K562 (cell line): ENCODE measurements at regions not wholly inside any gene's neighbourhood (a gene's known extent, or its start where the extent isn't known, plus 50 kb on each side); places are given as distances from the start of the nearest gene placed in this dataset.

ENCODE experiments used
- ATAC-seq: fragments of 200-7000 bp; cut with Tn5 transposase; 3 replicates; pipeline ENCODE4 v1.9.1; 2020; ENCODE audit warnings: moderate library complexity
- BruUV-seq: library from RNA; stranded (reverse); fragments of 400-500 nt; replicated peaks from 2 replicates; lab custom pipeline; 2021; lab: Mats Ljungman, UMichigan
- CTCF ChIA-PET: fragments of 300-600 bp; formaldehyde crosslinking; extraction: SDS; loops from one replicate; lab custom pipeline; 2021; ENCODE audit warnings: low intra/inter-chr PET ratio; lab: Yijun Ruan, JAX
- POLR2A ChIA-PET: fragments of 300-600, 350-650 bp; sonication (Branson Sonifier 250); formaldehyde crosslinking; extraction: SDS; loops from one replicate; lab custom pipeline; 2021; ENCODE audit warnings: antibody characterized with exemption, inconsistent platforms; lab: Yijun Ruan, JAX
- DNase-seq, 4 experiments: peaks; one replicate each; pipeline versions ENCODE4 v3.0.0 to v3.0.0-alpha.2; 2011 to 2018; ENCODE audit warnings: low spot score in 3 of 4, mixed read lengths in 3 of 4; ENCODE audit errors: extremely low read depth in 1 of 4
- FAIRE-seq: peaks from 2 replicates; lab custom pipeline; 2011; peaks lifted over from hg19 to GRCh38; lab: Jason Lieb, UNC
- H2AFZ ChIP-seq: 2 replicates; pipeline ENCODE4 v1.6.0; 2011; ENCODE audit warnings: low read depth, low read length, control low read depth, inconsistent platforms
- H3K27ac ChIP-seq: fragments of 200-600 bp; 3 replicates; pipeline ENCODE4 v1.8.0; 2011; ENCODE audit warnings: low read depth, mild to moderate bottlenecking, control low read depth, inconsistent platforms, low read length, moderate library complexity, mixed read lengths; ENCODE audit errors: extremely low read depth
- H3K27me3 ChIP-seq, 2 experiments: fragments of 300-600 bp in 1 of 2; 2 replicates in 1 of 2; 3 replicates in 1 of 2; pipeline versions ENCODE4 v1.6.0 to v1.8.0; 2011; ENCODE audit warnings: inconsistent platforms in 2 of 2, low read length in 2 of 2, mild to moderate bottlenecking in 1 of 2, mixed read lengths in 1 of 2, moderate library complexity in 1 of 2; ENCODE audit not compliant: control insufficient read depth in 2 of 2, insufficient read depth in 2 of 2
- H3K36me3 ChIP-seq: fragments of 300-600 bp; 3 replicates; pipeline ENCODE4 v1.8.0; 2011; ENCODE audit warnings: mild to moderate bottlenecking, low read length, inconsistent platforms; ENCODE audit not compliant: control insufficient read depth, insufficient read depth
- H3K4me1 ChIP-seq, 2 experiments: fragments of 200-600 bp in 1 of 2; replicated peaks in 1 of 2; 2 replicates in 1 of 2; 3 replicates in 1 of 2; pipeline versions ENCODE4 v1.5.1 to v1.8.0; 2011; ENCODE audit warnings: inconsistent platforms in 2 of 2, low read length in 2 of 2, mild to moderate bottlenecking in 1 of 2, mixed read lengths in 1 of 2, moderate library complexity in 1 of 2; ENCODE audit not compliant: control insufficient read depth in 2 of 2, insufficient read depth in 2 of 2
- H3K4me2 ChIP-seq: 2 replicates; pipeline ENCODE4 v1.6.1; 2011; ENCODE audit warnings: low read length, control low read depth, inconsistent platforms, mixed read lengths; ENCODE audit not compliant: insufficient read depth
- H3K4me3 ChIP-seq: fragments of 200-600 bp; sonication (generic), shearing (Covaris generic); 2 replicates; pipeline ENCODE4 v1.5.1; 2016; ENCODE audit warnings: control low read depth, inconsistent platforms
- H3K79me2 ChIP-seq: fragments of 200-600 bp; 3 replicates; pipeline ENCODE4 v1.8.0; 2011; ENCODE audit warnings: low read length, inconsistent platforms; ENCODE audit not compliant: control insufficient read depth, insufficient read depth
- H3K9ac ChIP-seq, 2 experiments: 2 replicates each; pipeline versions ENCODE4 v1.6.0 to v1.6.1; 2011; ENCODE audit warnings: low read depth in 2 of 2, low read length in 2 of 2, control low read depth in 1 of 2, inconsistent platforms in 1 of 2, mild to moderate bottlenecking in 1 of 2, mixed read lengths in 1 of 2; ENCODE audit not compliant: insufficient read depth in 1 of 2
- H3K9me1 ChIP-seq: one replicate; pipeline ENCODE4 v1.6.0; 2011; ENCODE audit warnings: inconsistent platforms, mild to moderate bottlenecking, low read length, moderate library complexity; ENCODE audit not compliant: control insufficient read depth, insufficient read depth
- H3K9me3 ChIP-seq: replicated peaks from 2 replicates; pipeline ENCODE4 v1.5.1; 2011; ENCODE audit warnings: low read depth, low read length, inconsistent platforms; ENCODE audit not compliant: control insufficient read depth, insufficient read depth
- H4K20me1 ChIP-seq: replicated peaks from 2 replicates; pipeline ENCODE4 v1.6.1; 2011; ENCODE audit warnings: low read length, inconsistent platforms, mixed read lengths; ENCODE audit not compliant: control insufficient read depth, insufficient read depth
- CHCHD3 ChIP-seq: fragments of 250-450 bp; sonication (Bioruptor Pico); IDR thresholded peaks from 2 replicates; pipeline ENCODE4 v2.1.2; 2022; ENCODE audit warnings: mild to moderate bottlenecking
- CREB3L1 ChIP-seq: fragments of 450-650 bp; IDR thresholded peaks from 2 replicates; pipeline ENCODE4 v1.6.1; 2014; ENCODE audit warnings: low read depth, mild to moderate bottlenecking, moderate library complexity, borderline replicate concordance
- ERF ChIP-seq: fragments of 450-650 bp; formaldehyde crosslinking; IDR thresholded peaks from 2 replicates; pipeline ENCODE4 v1.4.0; 2020; ENCODE audit warnings: mild to moderate bottlenecking, mixed read lengths
- FOXJ2 ChIP-seq: fragments of 200-800 bp; sonication (Bioruptor generic); IDR thresholded peaks from 2 replicates; pipeline ENCODE4 v1.6.1; 2016; ENCODE audit warnings: missing genetic modification characterization, missing compliant biosample characterization
- NFE2 ChIP-seq: IDR thresholded peaks from 2 replicates; pipeline ENCODE4 v1.6.1; 2014; ENCODE audit warnings: antibody characterized with exemption, low read depth
- PATZ1 ChIP-seq: fragments of 250-450 bp; sonication (Bioruptor Pico); IDR thresholded peaks from 2 replicates; pipeline ENCODE4 v1.5.0; 2020; ENCODE audit warnings: mild to moderate bottlenecking, borderline replicate concordance
- RFX1 ChIP-seq: fragments of 450-650 bp; IDR thresholded peaks from 2 replicates; pipeline ENCODE4 v1.6.1; 2016; ENCODE audit warnings: mild to moderate bottlenecking, moderate library complexity
- RNF219 ChIP-seq: fragments of 250-450 bp; sonication (Bioruptor Pico); IDR thresholded peaks from 2 replicates; pipeline ENCODE4 v1.5.0; 2022; ENCODE audit warnings: mild to moderate bottlenecking
- TSC22D4 ChIP-seq: fragments of 450-650 bp; IDR thresholded peaks from 2 replicates; pipeline ENCODE4 v1.6.1; 2016; ENCODE audit warnings: missing genetic modification characterization, missing biosample characterization, control low read depth
- ZFPM2 ChIP-seq: fragments of 250-450 bp; sonication (Bioruptor Pico); IDR thresholded peaks from 2 replicates; pipeline ENCODE4 v1.5.1; 2022; ENCODE audit warnings: mild to moderate bottlenecking
- WGBS: fragments of 100-300 bp; shearing (Covaris generic); methylation state at CpG from one replicate; pipeline ENCODE4 v1.1.6; 2016; ENCODE audit warnings: low coverage, mixed read lengths; ENCODE audit not compliant: insufficient coverage; ENCODE audit errors: missing lambda C conversion rate; 5-methylcytosine and 5-hydroxymethylcytosine counted together
- in situ Hi-C: fragments of 300-500 bp; cut with MboI; formaldehyde crosslinking; loops from 4 replicates; pipeline ENCODE4 v1.15.0; 2018; ENCODE audit warnings: inconsistent platforms, mixed read lengths
- intact Hi-C: fragments of 100-400 bp; cut with micrococcal nuclease; formaldehyde crosslinking; loops from 2 replicates; pipeline ENCODE4 v1.14.2; 2022

- DNase-seq (no peak), ATAC-seq (no peak), FAIRE-seq (no peak)
- Histone ChIP-seq H3K79me2 (no peaks in the 10 kb centered on the region), H3K9me3 (no peaks in the 10 kb centered on the region), H3K4me3 (no peak overlapping the region), H3K27ac (no peak overlapping the region), H3K27me3 (no peaks in the 10 kb centered on the region), H3K4me2 (no peak overlapping the region), H2AFZ (no peak overlapping the region), H3K9me1 (no peaks in the 10 kb centered on the region), H3K36me3 (no peaks in the 10 kb centered on the region), H3K4me1 (no peaks in the 10 kb centered on the region), H4K20me1 (no peaks in the 10 kb centered on the region)
- ChIA-PET POLR2A (no interaction called here), CTCF (no interaction called here)
- intact Hi-C loops, result no loop called here
- WGBS, result 1% methylated on average over 6 of the region's 6 CpGs
- no TSS peak for BruUV-seq
- no peak for TF ChIP-seq RFX1
- no peak for TF ChIP-seq ERF (CRISPR knock-in tag)
- TF ChIP-seq RNF219 (CRISPR knock-in tag), result no peak
- TF ChIP-seq CHCHD3 (CRISPR knock-in tag), result no peak
- TF ChIP-seq TSC22D4, result no peak
- TF ChIP-seq, all 486 proteins: peak for 0
- no peak overlapping the region for H3K9ac ChIP-seq
- in situ Hi-C loops, result no loop called here
These were observed 120.6 kb downstream of the MMUT start for GRCh38 chr6:49342410-49342809.

DNA sequence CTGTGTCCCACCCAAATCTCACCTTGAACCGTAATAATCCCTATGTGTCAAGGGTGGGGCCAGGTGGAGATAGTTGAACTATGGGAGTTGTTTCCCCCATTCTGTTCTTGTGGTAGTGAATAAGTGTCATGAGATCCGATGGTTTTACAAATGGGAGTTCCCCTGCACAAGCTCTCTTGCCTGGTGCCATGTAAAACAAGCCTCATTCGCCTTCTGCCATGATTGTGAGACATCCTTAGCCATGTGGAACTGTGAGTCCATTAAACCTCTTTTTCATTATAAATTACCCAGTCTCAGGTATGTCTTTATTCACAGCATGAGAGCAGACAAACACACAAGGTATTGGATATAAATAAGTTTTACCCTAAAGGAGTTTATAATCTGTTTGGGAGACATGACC lies 121.2 kb downstream of the MMUT start:
- in situ Hi-C loops, result no loop called here
- ChIA-PET POLR2A (no interaction called here), CTCF (no interaction called here)
- Histone ChIP-seq H3K4me3 (no peak overlapping the region), H3K36me3 (no peaks in the 10 kb centered on the region), H4K20me1 (no peaks in the 10 kb centered on the region), H3K4me2 (no peak overlapping the region), H2AFZ (no peak overlapping the region), H3K9me3 (no peaks in the 10 kb centered on the region), H3K4me1 (no peaks in the 10 kb centered on the region), H3K9ac (no peak overlapping the region), H3K79me2 (no peaks in the 10 kb centered on the region), H3K27me3 (no peaks in the 10 kb centered on the region), H3K9me1 (no peaks in the 10 kb centered on the region), H3K27ac (no peak overlapping the region)
- no TSS peak for BruUV-seq
- 0% methylated on average over 3 of the region's 3 CpGs for WGBS
- intact Hi-C loops, result no loop called here
- DNase-seq (no peak), ATAC-seq (no peak), FAIRE-seq (no peak)
- TF ChIP-seq CREB3L1 (no peak), NFE2 (no peak), ZFPM2 (CRISPR knock-in tag) (no peak), FOXJ2 (tag) (no peak), PATZ1 (no peak)
